ENCODE measurements at regions not wholly inside any gene's neighbourhood (a gene's known extent, or its start where the extent isn't known, plus 50 kb on each side); places are given as distances from the start of the nearest gene placed in this dataset.
"Not testable (repeated sequence)": the region's sequence is repeated elsewhere in the genome, so short reads cannot be mapped to it uniquely, and the experiment has no call there.

GRCh38 chr14:34058510-34058909 is 107.6 kb upstream of the EGLN3 start:
- DNase-seq = no peak

- no peak for DNase-seq
Measured at GRCh38 chr14:34056046-34056445, 105.2 kb upstream of the EGLN3 start.

DNA sequence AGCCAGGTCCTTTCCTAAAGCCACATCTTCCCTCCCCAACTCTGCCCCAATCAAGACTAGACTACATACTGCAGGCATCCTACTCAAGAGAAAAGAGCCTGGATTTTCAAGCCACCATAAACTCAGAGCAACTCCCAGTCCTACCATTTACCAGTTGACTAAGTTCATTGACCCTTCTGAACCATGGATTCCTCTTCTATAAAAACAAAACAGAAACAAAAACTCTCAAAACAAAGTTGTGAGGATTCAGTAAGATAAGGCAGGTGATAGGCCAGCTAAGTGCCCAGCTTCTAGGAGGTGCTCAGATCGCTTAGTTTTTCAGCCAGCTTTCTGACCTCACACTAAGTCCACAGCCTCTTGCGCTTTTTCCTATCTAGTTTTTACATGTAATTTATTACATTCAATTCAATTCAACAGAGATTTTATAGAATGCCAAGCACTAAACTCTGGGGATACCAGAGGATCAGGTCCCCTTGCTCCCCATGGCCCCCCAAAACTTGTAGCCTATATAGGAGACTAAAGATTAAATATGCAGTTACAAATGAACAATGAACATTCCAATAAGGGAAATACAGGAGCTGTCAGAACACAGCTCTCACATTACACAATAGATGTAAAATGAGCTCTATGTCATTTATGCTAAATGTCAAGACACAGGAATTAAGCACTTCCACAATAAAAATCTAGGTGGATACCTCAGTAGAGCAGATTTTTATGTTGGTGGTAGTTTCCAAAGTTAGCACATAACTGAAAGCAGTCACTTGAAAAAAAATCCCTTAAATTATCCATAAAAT is 104.5 kb upstream of the EGLN3 start:
- DNase-seq = no peak

GRCh38 chr14:34053666-34054065 is 102.8 kb upstream of the EGLN3 start:
- no peak for DNase-seq

- DNase-seq = no peak
Measured at GRCh38 chr14:34052658-34053014, 101.8 kb upstream of the EGLN3 start.

DNA sequence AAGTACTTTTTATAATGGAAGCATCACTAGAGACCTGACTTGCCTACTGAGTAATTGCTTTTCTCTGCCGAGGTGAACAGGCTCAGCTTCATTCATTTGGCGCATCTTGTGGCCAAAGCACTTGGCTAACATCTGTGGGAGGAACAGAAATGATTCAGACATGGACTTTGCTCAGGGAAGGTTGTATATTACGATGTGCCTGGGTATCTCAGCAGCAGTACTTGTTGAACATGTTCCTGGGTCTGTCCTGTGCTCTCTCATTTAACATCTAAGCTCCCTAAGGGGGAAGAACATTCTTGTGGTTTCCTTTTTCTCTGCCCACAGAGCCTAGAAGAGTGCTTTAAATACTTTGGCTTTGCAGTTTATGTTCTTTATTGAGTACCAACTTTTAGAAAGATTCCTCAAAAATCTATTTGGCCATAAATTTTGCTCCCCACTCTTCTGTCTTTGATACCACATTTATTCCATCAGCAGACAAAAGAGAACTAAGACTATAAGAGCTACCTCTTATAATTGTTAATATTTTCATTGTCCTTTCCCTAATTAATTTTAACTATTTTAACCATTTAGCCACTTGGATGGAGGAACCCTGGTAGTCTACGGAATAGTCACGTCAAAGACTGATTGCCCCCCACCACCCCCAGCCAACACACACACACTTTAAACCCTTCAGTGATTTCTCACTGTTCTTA is 101.2 kb upstream of the EGLN3 start:
- no peak for DNase-seq

DNA sequence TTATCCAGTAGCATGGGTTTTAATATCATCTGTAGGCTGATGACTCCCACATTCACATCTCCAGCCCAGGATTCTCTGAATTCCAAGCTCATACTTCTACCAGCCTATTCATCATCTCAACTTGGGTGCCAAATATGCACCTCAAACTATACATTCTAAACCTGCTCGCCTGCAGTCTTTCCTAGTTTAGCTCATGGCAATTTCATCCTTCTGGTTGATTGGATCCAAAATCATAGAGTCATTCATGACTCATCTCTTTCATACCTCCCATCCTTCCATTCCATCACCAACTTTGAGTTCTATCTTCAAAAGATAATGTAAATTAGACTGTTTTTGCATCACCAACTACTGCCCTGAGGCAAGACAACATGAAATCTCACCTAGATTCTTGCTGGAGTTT is 99.7 kb upstream of the EGLN3 start:
- DNase-seq = no peak

DNA sequence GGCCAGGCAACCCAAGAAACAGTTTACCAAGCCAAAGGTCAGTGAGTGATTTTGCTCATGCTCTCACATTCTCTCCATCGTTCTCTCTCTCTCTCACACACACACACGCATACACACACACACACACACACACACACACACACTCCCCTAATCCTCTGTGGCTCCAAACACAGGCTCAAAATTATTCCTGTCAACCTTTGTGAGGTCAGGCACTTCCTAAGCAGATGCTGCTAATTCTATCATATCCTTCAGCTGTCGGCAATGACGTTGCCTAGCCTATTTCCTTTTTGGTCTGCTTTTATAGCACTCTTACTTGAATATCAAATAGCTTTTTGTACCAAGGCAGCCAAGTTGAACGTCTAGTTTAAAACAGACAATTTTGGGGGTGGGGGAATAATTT is 98.9 kb upstream of the EGLN3 start:
- no peak for DNase-seq

GRCh38 chr14:34049187-34049586 is 98.3 kb upstream of the EGLN3 start:
- DNase-seq = not testable (repeated sequence)

GRCh38 chr14:34046799-34047520 is 96.1 kb upstream of the EGLN3 start:
- DNase-seq = no peak

GRCh38 chr14:34044666-34045306 is 93.9 kb upstream of the EGLN3 start:
- DNase-seq = no peak

DNA sequence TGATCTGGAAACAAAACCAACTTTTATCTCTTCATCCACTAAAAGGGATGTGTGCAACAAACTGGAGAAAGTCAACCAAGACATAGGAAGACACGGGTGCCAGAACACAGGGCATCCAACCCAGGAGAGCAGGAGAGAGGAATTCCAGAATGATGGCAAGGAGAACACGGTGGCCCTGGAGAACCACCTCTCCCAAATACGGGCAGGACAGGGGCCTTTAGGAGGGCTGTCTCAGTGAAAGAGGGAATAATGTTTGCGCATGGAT is 93.4 kb upstream of the EGLN3 start:
- DNase-seq = no peak

GRCh38 chr14:34043627-34044372 is 92.9 kb upstream of the EGLN3 start:
- DNase-seq = no peak

DNA sequence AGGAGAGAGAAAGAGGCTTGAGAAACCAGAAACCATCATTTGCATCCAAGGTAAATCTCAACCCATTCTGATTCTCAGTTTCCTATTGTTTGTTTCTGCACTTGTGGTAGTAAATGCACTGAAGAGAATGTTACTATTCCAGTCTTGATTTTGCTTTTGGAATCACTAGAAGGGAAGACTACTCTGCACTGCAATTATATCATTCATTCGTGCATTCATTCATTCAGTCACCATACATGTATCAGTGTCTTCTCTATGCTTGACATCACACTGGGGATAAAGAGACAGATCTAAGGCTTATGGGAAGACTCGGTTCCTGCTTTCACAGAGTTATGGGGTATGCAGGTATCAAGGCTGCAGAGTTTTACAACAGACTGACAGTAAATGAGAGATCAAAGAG is 90.3 kb upstream of the EGLN3 start:
- no peak for DNase-seq

GRCh38 chr14:34040766-34041165 is 89.9 kb upstream of the EGLN3 start:
- no peak for DNase-seq

DNA sequence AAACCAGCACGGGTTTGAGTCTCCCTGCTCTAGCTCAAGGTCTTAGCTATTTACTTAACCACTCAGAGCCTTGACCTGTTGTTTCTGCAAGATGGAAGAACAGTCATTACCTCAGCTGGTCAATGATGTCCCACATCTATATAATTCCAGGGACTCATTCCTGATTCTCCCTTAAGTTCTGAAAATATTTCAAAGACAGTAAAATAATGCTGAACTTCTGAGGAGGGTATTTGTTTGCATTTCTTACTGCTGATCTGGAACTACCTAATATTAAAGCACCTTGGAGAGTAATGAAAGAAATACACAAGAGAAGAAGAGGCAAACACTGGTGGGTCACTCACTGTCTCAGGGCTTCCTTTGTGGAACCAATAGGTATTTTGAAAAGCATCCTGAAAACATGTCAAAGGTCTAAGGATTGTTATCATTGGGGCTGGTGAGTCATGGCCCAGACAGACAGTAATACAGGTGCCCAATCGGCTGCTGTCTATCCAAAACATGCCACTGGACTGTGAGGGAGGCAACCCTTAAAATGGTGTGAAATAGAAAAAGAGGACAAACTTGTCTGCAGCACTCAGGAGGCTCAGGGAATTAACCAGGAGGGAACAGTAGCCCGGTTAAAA is 88.7 kb upstream of the EGLN3 start:
- no peak for DNase-seq

DNA sequence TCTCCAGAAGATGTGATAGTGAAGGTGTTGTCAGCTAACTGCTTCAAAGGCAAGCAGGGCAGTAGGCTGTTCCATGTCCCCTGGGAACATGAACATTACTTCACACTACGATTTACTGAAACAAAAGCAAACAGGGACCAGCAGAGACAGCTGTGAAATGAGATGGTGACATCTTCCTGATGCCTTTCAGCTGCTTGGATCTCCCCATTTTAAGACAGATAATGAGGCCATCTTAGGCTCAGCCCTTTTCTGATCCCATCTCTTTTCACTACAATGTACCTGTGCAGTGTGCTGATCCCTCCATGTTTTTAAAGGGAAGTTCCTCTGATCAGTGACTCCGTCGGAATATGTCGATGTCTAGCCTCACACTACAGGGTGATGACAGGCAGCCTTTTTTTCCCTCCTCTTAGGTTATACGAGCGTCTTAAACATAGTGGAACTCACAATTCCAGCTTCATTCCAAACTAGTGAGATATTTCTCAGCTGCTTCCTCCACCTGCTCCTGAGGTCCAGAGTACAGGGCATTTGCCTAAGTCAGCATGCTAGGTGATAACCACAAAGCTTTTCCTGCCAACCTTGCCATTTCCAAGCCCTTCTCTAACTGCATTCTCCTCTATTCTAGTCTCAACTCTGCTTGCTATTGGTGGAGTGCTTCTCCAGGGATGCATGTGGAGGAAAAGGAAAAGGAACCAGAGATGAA is 87.6 kb upstream of the EGLN3 start:
- DNase-seq = no peak

- no peak for DNase-seq
Measured at GRCh38 chr14:34036319-34036766, 85.5 kb upstream of the EGLN3 start.

DNA sequence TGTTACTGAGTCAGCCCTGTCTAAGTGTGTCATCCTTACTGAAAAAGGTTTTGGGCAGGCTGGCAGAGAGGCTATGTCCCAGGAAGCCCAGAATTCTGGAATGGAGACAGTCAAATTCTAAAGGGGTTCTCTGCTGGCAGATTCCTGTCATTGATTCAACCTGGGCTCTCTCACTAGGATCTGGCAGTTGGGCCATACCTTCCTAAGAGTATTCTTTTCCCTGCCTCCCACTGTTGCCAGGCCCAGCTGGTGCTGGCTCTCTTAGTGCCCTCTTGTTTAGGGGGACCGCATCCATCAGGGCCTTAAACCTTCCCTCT is 85.0 kb upstream of the EGLN3 start:
- no peak for DNase-seq

DNA sequence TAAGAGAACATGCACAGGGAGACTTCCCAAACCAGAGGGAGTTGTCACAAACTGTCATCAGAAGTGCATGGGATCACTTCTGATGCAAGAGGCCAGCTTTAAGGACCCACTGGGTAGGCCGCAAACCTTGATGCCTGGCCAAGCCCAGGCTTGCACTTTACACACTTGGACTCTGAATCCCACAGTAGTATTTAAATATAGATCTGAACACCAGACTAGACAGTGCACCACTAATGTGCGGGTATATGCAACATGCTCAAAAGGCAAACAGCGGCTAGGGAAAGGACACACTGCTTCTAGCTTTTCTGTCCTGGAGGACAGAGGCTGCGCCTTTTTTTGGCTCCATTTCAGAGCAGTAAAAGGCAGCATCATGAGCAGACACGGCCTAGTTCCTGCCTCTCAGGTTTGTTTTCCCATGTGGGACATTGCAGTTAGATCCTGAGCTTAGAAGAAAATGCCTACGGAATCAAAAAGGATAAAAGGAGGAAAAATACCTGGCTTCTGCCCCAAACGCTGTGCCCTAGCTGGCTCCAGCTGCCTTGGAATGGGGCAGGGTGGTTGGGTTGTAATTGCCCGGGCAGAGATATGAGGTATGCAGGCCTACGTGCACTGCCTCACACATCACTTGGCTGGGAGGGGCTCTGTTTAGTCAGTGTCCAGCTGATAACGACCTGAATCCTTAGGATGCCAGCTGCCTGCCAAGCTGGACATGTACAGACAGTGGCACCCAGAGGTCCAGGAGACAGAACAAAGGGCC is 84.5 kb upstream of the EGLN3 start:
- no peak for DNase-seq

DNA sequence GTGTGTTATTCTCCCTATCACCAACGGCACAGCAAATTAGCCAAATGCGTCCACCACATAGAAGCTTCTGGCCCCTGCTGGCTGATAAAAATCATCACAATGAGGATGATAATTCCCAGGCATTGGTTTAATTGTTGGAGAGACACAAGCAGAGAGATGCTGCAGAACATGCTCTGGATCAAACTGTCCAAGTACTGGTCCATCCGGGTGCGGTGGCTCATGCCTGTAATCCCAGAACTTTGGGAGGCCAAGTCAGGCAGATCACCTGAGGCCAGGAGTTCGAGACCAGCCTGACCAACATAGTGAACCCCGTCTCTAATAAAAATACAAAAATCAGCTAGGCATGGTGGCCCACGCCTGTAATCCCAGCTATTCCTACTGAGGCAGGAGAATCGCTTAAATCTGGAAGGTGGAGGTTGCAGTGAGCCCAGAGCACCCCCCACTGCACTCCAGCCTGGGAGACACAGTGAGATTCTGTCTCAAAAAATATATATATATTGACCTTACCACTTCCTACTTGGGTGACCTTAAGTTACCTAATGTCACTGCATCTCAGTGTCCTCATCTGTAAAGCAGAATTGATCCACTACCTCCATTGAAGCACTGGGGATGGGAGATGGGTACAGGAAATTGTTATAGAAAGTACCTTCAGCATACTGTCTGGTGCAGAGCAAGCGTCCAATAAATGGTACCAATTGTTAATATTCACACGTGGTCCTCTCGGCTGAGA is 83.7 kb upstream of the EGLN3 start:
- no peak for DNase-seq

All from NCI-H1694 treated with DMSO at 0.1 percent for 48 hours (cell line).